GM18517 (cell line): ENCODE measurements at regions not wholly inside any gene's neighbourhood (a gene's known extent, or its start where the extent isn't known, plus 50 kb on each side); places are given as distances from the start of the nearest gene placed in this dataset.
"Not testable (repeated sequence)": the region's sequence is repeated elsewhere in the genome, so short reads cannot be mapped to it uniquely, and the experiment has no call there.

Experiments
- ATAC-seq: cut with Tn5 transposase; IDR thresholded peaks from one replicate; pipeline ENCODE4 v1.9.1; 2021; ENCODE audit warnings: mild to moderate bottlenecking, moderate library complexity; ENCODE audit not compliant: unreplicated experiment

GRCh38 chr5:126274763-126275125 lies 148.5 kb upstream of the GRAMD2B start:
- ATAC-seq = no peak

GRCh38 chr5:126277762-126278161 lies 145.4 kb upstream of the GRAMD2B start:
- no peak for ATAC-seq

- ATAC-seq = no peak
Measured at GRCh38 chr5:126280343-126280742, 142.9 kb upstream of the GRAMD2B start.

GRCh38 chr5:126280846-126281245 lies 142.4 kb upstream of the GRAMD2B start:
- no peak for ATAC-seq

GRCh38 chr5:126284977-126285696 lies 138.1 kb upstream of the GRAMD2B start:
- no peak for ATAC-seq

- not testable (repeated sequence) for ATAC-seq
Measured at GRCh38 chr5:126296121-126296520, 127.1 kb upstream of the GRAMD2B start.

- ATAC-seq = no peak
Measured at GRCh38 chr5:126300293-126300692, 122.9 kb upstream of the GRAMD2B start.

GRCh38 chr5:126301056-126301455 lies 122.2 kb upstream of the GRAMD2B start:
- ATAC-seq = no peak

GRCh38 chr5:126309860-126310259 lies 113.3 kb upstream of the GRAMD2B start:
- ATAC-seq = no peak

GRCh38 chr5:126311766-126312165 lies 111.4 kb upstream of the GRAMD2B start:
- no peak for ATAC-seq

- ATAC-seq = no peak
Measured at GRCh38 chr5:126315341-126315740, 107.9 kb upstream of the GRAMD2B start.

GRCh38 chr5:126332326-126332725 lies 90.9 kb upstream of the GRAMD2B start:
- no peak for ATAC-seq

- no peak for ATAC-seq
Measured at GRCh38 chr5:126334760-126335159, 88.4 kb upstream of the GRAMD2B start.

- no peak for ATAC-seq
Measured at GRCh38 chr5:126335886-126336285, 87.3 kb upstream of the GRAMD2B start.

GRCh38 chr5:126338635-126339034 lies 84.6 kb upstream of the GRAMD2B start:
- no peak for ATAC-seq

- ATAC-seq = no peak
Measured at GRCh38 chr5:126339215-126339805, 83.9 kb upstream of the GRAMD2B start.

- ATAC-seq = no peak
Measured at GRCh38 chr5:126341906-126342630, 81.1 kb upstream of the GRAMD2B start.

GRCh38 chr5:126348855-126349635 lies 74.2 kb upstream of the GRAMD2B start:
- ATAC-seq = no peak

GRCh38 chr5:126351153-126351552 lies 72.1 kb upstream of the GRAMD2B start:
- ATAC-seq = no peak

- no peak for ATAC-seq
Measured at GRCh38 chr5:126354012-126354857, 69.0 kb upstream of the GRAMD2B start.
